GM21786 (cell line): ENCODE measurements at regions not wholly inside any gene's neighbourhood (a gene's known extent, or its start where the extent isn't known, plus 50 kb on each side); places are given as distances from the start of the nearest gene placed in this dataset.

Experiments used
- ATAC-seq: cut with Tn5 transposase; IDR thresholded peaks from one replicate; pipeline ENCODE4 v1.9.1; 2021; ENCODE audit not compliant: unreplicated experiment

DNA sequence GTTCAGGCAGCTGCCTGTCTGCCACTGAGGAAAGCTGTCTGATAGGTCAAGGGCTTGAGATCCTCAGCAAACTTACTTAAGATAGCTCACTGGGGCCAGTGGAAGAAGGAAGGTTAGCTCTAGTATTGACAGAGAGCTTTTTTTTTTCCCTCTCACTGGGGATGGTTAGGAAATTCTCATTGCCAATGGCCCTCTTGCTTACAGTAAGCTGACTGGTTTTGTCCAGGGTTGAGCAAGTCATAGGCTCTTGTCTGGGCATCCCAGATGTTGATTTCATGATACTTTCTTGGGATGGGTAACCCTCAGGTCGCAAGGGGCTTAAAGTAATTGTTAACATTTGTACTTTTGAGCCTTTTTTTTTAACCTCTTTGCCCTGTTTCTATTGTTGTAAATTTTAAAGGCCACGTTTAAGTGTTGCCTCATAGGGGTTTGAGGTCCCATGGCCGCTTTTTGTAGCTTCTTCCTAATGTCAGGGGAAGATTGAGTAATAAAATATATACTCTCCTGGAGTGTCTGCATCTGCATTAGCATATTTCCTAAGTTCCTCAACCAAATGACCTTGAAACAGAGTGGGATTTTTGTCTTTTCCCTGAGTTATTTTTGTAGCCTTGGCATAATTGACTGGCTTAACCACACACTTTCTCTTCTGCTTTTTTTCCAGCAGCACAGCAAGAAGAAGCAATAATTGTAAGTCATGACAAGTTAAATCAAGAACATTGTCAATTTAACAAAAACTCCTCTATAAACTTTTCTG, 716.0 kb downstream of the LRFN5 start:
- ATAC-seq = no peak

- no peak for ATAC-seq
Measured at GRCh38 chr14:42319996-42320395, 713.3 kb downstream of the LRFN5 start.

- no peak for ATAC-seq
Measured at GRCh38 chr14:42316693-42317092, 710.0 kb downstream of the LRFN5 start.

- no peak for ATAC-seq
Measured at GRCh38 chr14:42311876-42312275, 705.2 kb downstream of the LRFN5 start.

- no peak for ATAC-seq
Measured at GRCh38 chr14:42307239-42307825, 700.7 kb downstream of the LRFN5 start.

DNA sequence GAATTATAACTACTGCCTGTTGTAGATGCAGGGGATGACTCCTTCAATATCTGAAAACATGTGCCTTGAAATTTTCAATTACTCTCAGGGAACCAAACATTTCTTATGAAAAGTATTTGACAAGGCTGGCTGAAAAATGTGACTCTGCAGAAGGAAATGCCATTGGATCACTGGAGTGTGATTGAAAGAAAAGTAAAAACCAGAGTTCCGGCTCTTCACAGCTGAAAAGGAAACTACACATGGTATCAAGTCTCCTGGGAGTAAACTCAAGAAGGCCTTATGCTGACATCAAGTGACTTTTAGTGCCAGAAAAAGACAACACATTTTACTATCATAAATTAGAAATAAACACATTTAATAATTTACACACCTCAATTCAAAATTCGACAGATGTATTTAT, 693.0 kb downstream of the LRFN5 start:
- ATAC-seq = peak; percentile 93

DNA sequence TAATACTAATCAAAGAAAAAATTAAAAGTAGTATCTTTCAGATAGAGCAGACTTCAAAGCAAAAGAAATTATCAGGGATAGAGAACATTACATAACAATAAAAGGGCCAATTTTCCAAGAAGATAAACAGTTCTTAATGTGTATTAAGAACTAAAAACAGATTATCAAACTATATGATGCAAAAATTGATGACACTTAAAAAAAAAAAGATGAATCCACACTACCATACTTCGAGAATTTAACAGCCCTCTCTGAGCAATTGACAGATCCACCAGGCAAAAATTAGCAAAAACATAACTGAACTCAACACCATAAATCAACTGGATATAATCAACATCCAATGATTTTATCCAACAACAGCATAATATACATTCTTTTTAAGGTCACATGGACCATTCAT, 686.5 kb downstream of the LRFN5 start:
- no peak for ATAC-seq

- no peak for ATAC-seq
Measured at GRCh38 chr14:42277840-42278239, 671.2 kb downstream of the LRFN5 start.

- ATAC-seq = no peak
Measured at GRCh38 chr14:42269234-42269633, 662.6 kb downstream of the LRFN5 start.

GRCh38 chr14:42248131-42248530, 641.5 kb downstream of the LRFN5 start:
- no peak for ATAC-seq

DNA sequence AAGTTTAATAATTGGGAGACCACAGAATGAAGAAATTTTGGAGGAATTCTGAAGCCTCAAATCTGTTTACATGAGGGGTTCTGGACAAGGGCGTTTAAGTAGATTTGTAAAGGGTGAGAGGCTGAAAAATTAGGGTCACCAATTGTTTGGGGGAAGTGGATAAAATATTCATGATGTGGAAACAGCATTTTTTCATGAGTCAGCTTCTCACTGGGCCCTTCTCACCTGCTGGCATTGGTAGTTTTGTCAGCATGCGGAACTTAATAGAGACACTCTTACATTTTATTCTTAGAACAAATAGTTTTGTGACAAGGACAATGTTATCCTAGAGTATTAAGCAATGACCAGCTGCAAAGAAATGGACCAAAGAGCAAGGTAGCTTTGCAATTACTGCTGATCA, 634.4 kb downstream of the LRFN5 start:
- no peak for ATAC-seq

- no peak for ATAC-seq
Measured at GRCh38 chr14:42229976-42230375, 623.3 kb downstream of the LRFN5 start.

GRCh38 chr14:42229294-42229693, 622.6 kb downstream of the LRFN5 start:
- ATAC-seq = no peak

DNA sequence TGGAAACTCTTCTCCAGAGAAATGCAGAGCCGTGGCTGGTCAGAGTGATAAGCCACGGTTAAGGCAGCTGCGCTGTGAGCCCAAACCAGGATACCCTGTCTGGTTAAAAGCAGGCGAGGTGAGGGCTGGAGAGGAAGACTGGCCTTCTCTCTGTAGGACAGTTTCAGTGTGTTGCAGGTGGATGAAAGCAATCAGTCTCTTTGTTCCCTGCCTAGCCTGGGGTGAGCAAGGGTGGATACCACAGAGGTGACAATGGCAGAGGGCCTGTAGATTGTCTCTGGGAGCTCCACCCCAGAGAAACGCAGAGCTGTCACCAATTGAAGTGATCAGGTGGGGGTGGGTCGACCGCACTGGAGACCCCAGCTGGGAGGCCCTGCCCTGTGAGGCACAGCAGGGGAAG, 621.9 kb downstream of the LRFN5 start:
- ATAC-seq = no peak

DNA sequence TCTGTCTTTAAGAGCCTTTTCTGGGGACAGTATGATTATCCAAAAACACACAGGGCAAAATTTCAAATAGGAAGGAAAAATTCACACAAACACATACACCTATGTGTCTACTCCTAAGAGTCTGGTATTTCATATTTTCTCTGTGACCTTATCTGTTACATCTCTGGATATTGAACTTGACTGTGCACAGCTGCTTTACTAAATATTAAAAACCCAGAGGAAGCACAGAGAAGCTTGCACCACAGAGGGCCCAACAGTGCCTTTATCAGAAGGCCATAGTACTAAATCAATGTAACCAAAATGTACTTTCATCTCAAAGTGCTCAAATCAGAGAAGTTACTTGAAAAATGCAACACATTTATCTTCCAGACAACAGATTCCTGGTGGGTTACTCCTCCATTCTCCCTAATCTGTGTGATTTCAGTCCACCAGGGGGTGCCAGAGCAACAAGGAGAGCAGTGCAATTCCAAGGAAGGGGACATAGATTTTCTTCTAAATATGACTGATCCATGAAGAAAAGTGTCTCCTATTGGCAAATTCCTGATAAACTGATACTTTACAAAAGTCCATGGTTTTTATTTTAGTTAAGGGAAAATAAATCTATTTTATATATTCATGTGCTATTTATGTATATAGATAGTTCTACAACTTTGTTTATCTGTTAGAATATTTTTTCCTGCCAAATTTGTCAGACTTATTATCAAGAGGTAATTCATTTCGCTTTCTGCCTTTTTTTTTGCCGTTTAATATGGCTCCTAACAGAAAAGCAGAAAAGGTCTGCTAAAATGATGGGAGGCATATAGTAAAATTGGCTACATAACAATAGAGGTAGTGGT, 617.6 kb downstream of the LRFN5 start:
- no peak for ATAC-seq

- peak; percentile 87 for ATAC-seq
Measured at GRCh38 chr14:42222924-42223471, 616.3 kb downstream of the LRFN5 start.

- ATAC-seq = no peak
Measured at GRCh38 chr14:42214981-42215491, 608.4 kb downstream of the LRFN5 start.

DNA sequence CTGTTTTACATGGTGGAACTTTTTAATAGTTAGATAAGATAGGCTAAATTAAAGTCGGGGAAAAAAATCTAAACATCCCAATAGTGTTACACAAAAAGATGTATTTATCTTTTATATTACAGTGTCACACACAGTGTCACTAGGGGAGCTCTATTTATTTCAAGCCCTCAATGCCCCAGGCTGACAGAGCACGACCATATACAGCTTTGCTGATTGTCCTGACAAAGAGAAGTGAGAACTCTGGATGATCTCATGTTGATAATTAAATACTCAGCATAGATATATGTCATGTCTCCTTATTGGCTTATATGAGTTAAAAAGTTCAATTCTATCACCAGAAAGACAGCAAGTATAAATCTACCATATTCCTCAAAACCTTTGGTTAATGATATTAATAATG, 594.3 kb downstream of the LRFN5 start:
- no peak for ATAC-seq

DNA sequence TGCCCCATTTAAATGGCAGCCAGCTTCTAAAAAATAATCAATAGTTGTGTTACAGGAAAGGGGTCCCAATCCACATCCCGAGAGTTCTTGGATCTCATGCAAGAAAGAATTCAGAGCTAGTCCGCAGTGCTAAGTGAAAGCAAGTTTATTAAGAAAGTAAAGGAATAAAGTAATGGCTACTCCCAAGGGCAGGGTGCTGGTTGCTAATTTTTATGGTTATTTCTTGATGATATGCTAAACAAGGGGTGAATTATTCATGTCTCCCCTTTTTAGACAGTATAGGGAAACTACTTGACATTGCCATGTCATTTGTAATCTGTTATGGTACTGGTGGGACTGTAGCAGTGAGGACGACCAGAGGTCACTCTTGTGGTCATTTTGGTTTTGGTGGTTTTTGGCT, 591.3 kb downstream of the LRFN5 start:
- ATAC-seq = no peak

DNA sequence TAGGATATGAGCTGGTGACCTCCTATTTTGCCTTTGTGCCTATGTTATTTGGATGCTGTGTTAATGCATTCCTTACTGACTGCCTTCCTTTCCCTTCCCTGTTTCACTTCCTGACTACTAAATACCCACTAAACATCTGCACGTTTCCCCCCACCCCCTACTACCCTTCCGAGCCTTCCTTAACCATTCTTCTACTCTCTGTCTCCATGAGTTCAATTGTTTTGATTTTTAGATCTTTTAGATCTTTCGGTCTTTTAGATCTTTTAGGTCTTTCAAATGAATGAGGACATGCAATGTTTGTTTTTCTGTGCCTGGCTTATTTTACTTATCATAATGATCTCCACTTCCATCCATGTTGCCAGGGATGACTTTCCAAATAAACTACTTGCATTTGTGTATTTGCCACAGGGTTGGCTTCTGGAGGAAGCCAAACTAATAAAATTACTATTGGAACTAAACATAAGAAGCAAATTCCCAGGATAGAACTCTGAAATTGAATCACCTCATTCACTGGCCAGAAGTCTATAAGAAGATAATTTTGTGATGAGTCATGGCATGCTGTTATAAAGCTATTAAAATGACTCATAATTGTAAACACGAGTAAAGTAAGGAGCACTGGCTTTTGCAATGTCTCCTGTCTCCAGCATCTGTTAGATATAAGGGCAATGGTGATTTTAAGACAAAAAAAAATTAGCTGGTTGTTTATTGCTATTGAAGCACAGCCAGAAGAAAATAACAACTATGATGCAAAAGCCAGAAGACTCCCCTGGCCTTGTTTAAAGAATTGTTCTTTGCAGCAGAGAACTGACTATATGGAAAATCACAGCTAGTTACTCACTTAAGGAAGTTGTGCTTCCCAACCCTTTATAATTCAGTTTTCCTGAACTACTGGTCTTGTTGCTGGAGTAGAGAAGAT, 586.3 kb downstream of the LRFN5 start:
- no peak for ATAC-seq
